ENCODE measurements at regions not wholly inside any gene's neighbourhood (a gene's known extent, or its start where the extent isn't known, plus 50 kb on each side); places are given as distances from the start of the nearest gene placed in this dataset.

- TF ChIP-seq CTCF (IDR thresholded peaks at IDR 0.05; ENCODE audit: low read depth, low read length) (no peak), EZH2phosphoT487 (IDR thresholded peaks at IDR 0.05; ENCODE audit: low read depth) (no peak)
These were observed 233.8 kb upstream of the FBXL7 start for GRCh38 chr5:15266229-15266628.

Data from OCI-LY3 (cell line).